ENCODE measurements at regions not wholly inside any gene's neighbourhood (a gene's known extent, or its start where the extent isn't known, plus 50 kb on each side); places are given as distances from the start of the nearest gene placed in this dataset.

- no peaks in the 10 kb centered on the region for H3K36me3 Mint-ChIP-seq (ENCODE audit: insufficient read depth)
- DNase-seq (no peak), ATAC-seq (no peak)
- H3K9me3 Mint-ChIP-seq: peaks cover 3% of the 10 kb centered on the region
- H3K27me3 Mint-ChIP-seq (ENCODE audit: low read depth): no peaks in the 10 kb centered on the region
- H3K4me3 Mint-ChIP-seq: no peak overlapping the region
- H3K4me1 Mint-ChIP-seq (ENCODE audit: low read depth): no peaks in the 10 kb centered on the region
These were observed 1848.9 kb downstream of the EFNA5 start for GRCh38 chr5:105821800-105822199.

- H3K4me1 Mint-ChIP-seq (ENCODE audit: low read depth): no peaks in the 10 kb centered on the region
- H3K36me3 Mint-ChIP-seq (ENCODE audit: insufficient read depth): no peaks in the 10 kb centered on the region
- ATAC-seq (no peak), DNase-seq (no peak)
- no peaks in the 10 kb centered on the region for H3K27me3 Mint-ChIP-seq (ENCODE audit: low read depth)
- H3K4me3 Mint-ChIP-seq: no peak overlapping the region
- H3K9me3 Mint-ChIP-seq: peaks cover 8% of the 10 kb centered on the region
These were observed 1852.8 kb downstream of the EFNA5 start for GRCh38 chr5:105817914-105818313.

DNA sequence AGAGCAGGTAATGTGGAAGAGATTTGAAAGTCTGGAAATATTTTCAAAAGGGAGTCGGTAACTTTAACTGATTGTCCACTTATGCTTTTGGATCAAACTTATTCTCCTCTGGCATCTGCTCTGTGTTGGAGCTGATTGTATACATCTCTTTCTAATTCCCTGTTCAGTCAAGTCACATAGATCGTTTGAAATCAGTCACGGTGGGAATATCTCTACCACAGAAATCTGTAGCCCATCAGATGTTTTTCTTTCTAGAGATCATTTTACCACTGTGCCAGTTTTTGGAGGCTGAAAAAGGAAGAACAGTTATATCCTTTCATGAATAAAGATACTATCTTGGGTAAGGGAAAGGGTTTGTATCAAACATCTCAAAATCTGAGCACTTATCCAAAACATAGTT, 1853.3 kb downstream of the EFNA5 start:
- H3K36me3 Mint-ChIP-seq (ENCODE audit: insufficient read depth): no peaks in the 10 kb centered on the region
- ATAC-seq: no peak
- DNase-seq: no peak
- H3K9me3 Mint-ChIP-seq: peaks cover 8% of the 10 kb centered on the region
- no peaks in the 10 kb centered on the region for H3K27me3 Mint-ChIP-seq (ENCODE audit: low read depth)
- no peak overlapping the region for H3K4me3 Mint-ChIP-seq
- no peaks in the 10 kb centered on the region for H3K4me1 Mint-ChIP-seq (ENCODE audit: low read depth)

GRCh38 chr5:105816961-105817360, 1853.8 kb downstream of the EFNA5 start:
- no peaks in the 10 kb centered on the region for H3K4me1 Mint-ChIP-seq (ENCODE audit: low read depth)
- DNase-seq: no peak
- no peak overlapping the region for H3K4me3 Mint-ChIP-seq
- H3K27me3 Mint-ChIP-seq (ENCODE audit: low read depth): no peaks in the 10 kb centered on the region
- no peaks in the 10 kb centered on the region for H3K36me3 Mint-ChIP-seq (ENCODE audit: insufficient read depth)
- ATAC-seq: no peak
- peaks cover 8% of the 10 kb centered on the region for H3K9me3 Mint-ChIP-seq

- no peaks in the 10 kb centered on the region for H3K4me1 Mint-ChIP-seq (ENCODE audit: low read depth)
- no peaks in the 10 kb centered on the region for H3K27me3 Mint-ChIP-seq (ENCODE audit: low read depth)
- no peak for DNase-seq
- no peak for ATAC-seq
- no peaks in the 10 kb centered on the region for H3K36me3 Mint-ChIP-seq (ENCODE audit: insufficient read depth)
- H3K4me3 Mint-ChIP-seq: no peak overlapping the region
- H3K9me3 Mint-ChIP-seq: peaks cover 5% of the 10 kb centered on the region
These were observed 1858.4 kb downstream of the EFNA5 start for GRCh38 chr5:105812304-105812703.

GRCh38 chr5:105807951-105808350, 1862.8 kb downstream of the EFNA5 start:
- Mint-ChIP-seq H3K4me3 (no peak overlapping the region), H3K9me3 (peaks cover 12% of the 10 kb centered on the region), H3K36me3 (ENCODE audit: insufficient read depth) (no peaks in the 10 kb centered on the region), H3K27me3 (ENCODE audit: low read depth) (no peaks in the 10 kb centered on the region), H3K4me1 (ENCODE audit: low read depth) (no peaks in the 10 kb centered on the region)
- DNase-seq: no peak
- ATAC-seq: no peak

DNA sequence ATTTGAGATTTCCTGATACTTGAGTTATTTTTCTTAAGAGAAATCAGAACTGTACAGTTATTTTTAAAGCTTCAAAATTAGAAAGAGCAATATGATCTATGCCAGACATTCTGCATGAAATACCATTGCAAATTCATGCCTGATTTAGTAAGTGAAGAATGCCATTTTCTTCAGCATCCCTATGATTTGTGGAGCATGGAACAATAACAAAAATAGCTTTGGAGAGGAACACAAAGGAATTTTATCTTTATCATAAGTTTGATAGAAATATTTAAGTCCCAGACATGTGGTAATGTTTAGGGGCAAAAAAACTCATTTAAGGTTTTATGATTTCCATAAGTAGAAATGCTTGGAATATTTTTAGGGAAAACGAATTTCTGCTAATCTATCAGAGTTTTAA, 1863.4 kb downstream of the EFNA5 start:
- no peaks in the 10 kb centered on the region for H3K27me3 Mint-ChIP-seq (ENCODE audit: low read depth)
- DNase-seq (no peak), ATAC-seq (no peak)
- no peaks in the 10 kb centered on the region for H3K36me3 Mint-ChIP-seq (ENCODE audit: insufficient read depth)
- peaks cover 12% of the 10 kb centered on the region for H3K9me3 Mint-ChIP-seq
- H3K4me3 Mint-ChIP-seq: no peak overlapping the region
- H3K4me1 Mint-ChIP-seq (ENCODE audit: low read depth): no peaks in the 10 kb centered on the region

DNA sequence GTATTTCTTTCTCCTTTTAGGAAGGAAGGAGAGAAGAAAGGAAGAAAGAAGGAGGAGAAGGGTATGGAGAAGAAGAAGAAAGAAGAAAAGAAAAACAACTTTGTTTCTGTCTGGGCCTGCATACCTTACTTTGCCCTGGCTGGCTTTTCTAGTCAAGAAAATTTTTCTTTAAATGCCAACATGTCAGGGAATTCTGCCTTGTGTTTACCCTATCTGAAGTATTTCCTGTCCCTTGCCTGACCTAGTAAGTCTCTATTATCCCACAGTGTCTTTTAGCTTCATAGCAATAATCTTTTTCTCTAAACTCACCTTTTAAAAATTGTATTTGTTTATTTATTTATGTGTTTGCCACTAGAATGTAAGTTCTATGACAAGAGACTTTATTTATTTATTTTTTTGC, 1864.1 kb downstream of the EFNA5 start:
- H3K27me3 Mint-ChIP-seq (ENCODE audit: low read depth): no peaks in the 10 kb centered on the region
- no peak for ATAC-seq
- H3K9me3 Mint-ChIP-seq: peaks cover 17% of the 10 kb centered on the region
- no peak for DNase-seq
- H3K36me3 Mint-ChIP-seq (ENCODE audit: insufficient read depth): no peaks in the 10 kb centered on the region
- H3K4me3 Mint-ChIP-seq: no peak overlapping the region
- no peaks in the 10 kb centered on the region for H3K4me1 Mint-ChIP-seq (ENCODE audit: low read depth)

- DNase-seq: no peak
- H3K36me3 Mint-ChIP-seq (ENCODE audit: insufficient read depth): no peaks in the 10 kb centered on the region
These were observed 1867.3 kb downstream of the EFNA5 start for GRCh38 chr5:105803431-105803830.

GRCh38 chr5:105794578-105794977, 1876.2 kb downstream of the EFNA5 start:
- no peak overlapping the region for H3K4me3 Mint-ChIP-seq

More at GRCh38 chr5:105803431-105803830, 1867.3 kb downstream of the EFNA5 start:
- H3K9me3 Mint-ChIP-seq: peaks cover 22% of the 10 kb centered on the region
- no peak overlapping the region for H3K4me3 Mint-ChIP-seq
- no peaks in the 10 kb centered on the region for H3K4me1 Mint-ChIP-seq (ENCODE audit: low read depth)
- no peak for ATAC-seq
- H3K27me3 Mint-ChIP-seq (ENCODE audit: low read depth): no peaks in the 10 kb centered on the region

GRCh38 chr5:105789246-105789645, 1881.5 kb downstream of the EFNA5 start:
- Mint-ChIP-seq H3K4me3 (no peak overlapping the region), H3K27me3 (ENCODE audit: low read depth) (no peaks in the 10 kb centered on the region), H3K9me3 (peaks cover 10% of the 10 kb centered on the region), H3K4me1 (ENCODE audit: low read depth) (no peaks in the 10 kb centered on the region), H3K36me3 (ENCODE audit: insufficient read depth) (no peaks in the 10 kb centered on the region)
- DNase-seq (no peak), ATAC-seq (no peak)

More at GRCh38 chr5:105794578-105794977, 1876.2 kb downstream of the EFNA5 start:
- no peaks in the 10 kb centered on the region for H3K4me1 Mint-ChIP-seq (ENCODE audit: low read depth)
- peaks cover 8% of the 10 kb centered on the region for H3K9me3 Mint-ChIP-seq
- no peaks in the 10 kb centered on the region for H3K36me3 Mint-ChIP-seq (ENCODE audit: insufficient read depth)
- DNase-seq (no peak), ATAC-seq (no peak)
- H3K27me3 Mint-ChIP-seq (ENCODE audit: low read depth): no peaks in the 10 kb centered on the region

GRCh38 chr5:105783811-105784210, 1886.9 kb downstream of the EFNA5 start:
- Mint-ChIP-seq H3K4me3 (no peak overlapping the region), H3K9me3 (peaks cover 8% of the 10 kb centered on the region), H3K4me1 (ENCODE audit: low read depth) (no peaks in the 10 kb centered on the region), H3K36me3 (ENCODE audit: insufficient read depth) (no peaks in the 10 kb centered on the region), H3K27me3 (ENCODE audit: low read depth) (no peaks in the 10 kb centered on the region)
- ATAC-seq: no peak
- no peak for DNase-seq

- Mint-ChIP-seq H3K27me3 (ENCODE audit: low read depth) (no peaks in the 10 kb centered on the region), H3K36me3 (ENCODE audit: insufficient read depth) (no peaks in the 10 kb centered on the region), H3K4me3 (no peak overlapping the region), H3K9me3 (peaks cover 8% of the 10 kb centered on the region), H3K4me1 (ENCODE audit: low read depth) (no peaks in the 10 kb centered on the region)
- DNase-seq: no peak
- no peak for ATAC-seq
These were observed 1888.2 kb downstream of the EFNA5 start for GRCh38 chr5:105782501-105782900.

DNA sequence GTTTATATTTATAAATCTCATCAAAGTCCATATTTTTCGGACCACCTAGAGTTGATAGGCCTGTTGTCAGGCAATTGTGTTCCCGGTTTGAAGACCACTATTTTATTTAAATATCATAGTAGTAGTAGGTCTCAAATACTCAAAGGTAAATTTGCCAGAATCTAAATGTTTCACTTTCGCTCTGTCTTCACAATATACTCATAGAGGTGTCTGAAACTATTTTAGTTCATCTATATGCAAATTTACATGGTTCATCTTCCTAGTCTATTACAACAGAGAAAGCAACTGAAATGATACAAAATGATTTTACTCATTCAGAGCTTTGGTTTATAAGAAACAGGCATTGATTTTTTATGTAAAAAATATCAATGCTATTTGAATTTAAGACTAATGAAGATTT, 1897.5 kb downstream of the EFNA5 start:
- Mint-ChIP-seq H3K9me3 (peaks cover 6% of the 10 kb centered on the region), H3K4me1 (ENCODE audit: low read depth) (no peaks in the 10 kb centered on the region), H3K36me3 (ENCODE audit: insufficient read depth) (no peaks in the 10 kb centered on the region), H3K4me3 (no peak overlapping the region), H3K27me3 (ENCODE audit: low read depth) (no peaks in the 10 kb centered on the region)
- DNase-seq (no peak), ATAC-seq (no peak)

DNA sequence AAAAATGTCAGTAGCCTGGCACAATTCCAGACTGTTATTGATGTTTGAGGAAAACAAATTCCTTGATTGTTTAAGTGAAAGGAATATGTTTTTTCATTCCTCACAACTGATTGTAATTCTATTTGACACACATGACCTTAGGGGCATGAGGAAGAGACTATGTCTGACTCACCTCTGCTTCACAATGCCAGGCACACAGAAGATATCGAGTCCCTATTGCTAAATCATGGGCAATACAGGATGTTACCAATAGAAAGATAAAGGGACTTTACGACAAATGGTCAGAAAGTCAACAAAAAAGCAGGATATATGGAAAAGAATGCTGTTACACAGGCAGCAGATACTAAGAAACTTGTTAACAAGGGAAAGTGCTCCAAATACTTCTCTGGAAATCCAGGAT, 1903.5 kb downstream of the EFNA5 start:
- Mint-ChIP-seq H3K4me3 (no peak overlapping the region), H3K27me3 (ENCODE audit: low read depth) (no peaks in the 10 kb centered on the region), H3K9me3 (peaks cover 27% of the 10 kb centered on the region), H3K4me1 (ENCODE audit: low read depth) (no peaks in the 10 kb centered on the region), H3K36me3 (ENCODE audit: insufficient read depth) (no peaks in the 10 kb centered on the region)
- ATAC-seq (no peak), DNase-seq (no peak)

DNA sequence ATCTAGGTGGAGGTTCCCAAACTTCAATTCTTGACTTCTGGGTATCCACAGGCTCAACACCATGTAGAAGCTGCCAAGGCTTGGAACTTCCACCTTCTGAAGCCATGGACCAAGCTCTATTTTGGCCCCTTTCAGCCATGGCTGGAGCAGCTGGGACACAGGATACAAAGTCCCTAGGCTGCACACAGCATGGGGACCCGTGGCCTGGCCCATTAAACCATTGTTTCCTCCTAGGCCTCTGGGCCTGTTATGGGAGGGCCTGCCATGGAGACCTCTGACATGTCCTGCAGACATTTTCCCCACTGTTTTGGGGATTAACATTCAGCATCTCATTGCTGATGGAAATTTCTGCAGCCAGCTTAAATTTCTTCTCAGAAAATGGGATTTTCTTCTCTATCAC, 1908.0 kb downstream of the EFNA5 start:
- Mint-ChIP-seq H3K4me3 (no peak overlapping the region), H3K9me3 (peaks cover 37% of the 10 kb centered on the region), H3K27me3 (ENCODE audit: low read depth) (no peaks in the 10 kb centered on the region), H3K4me1 (ENCODE audit: low read depth) (no peaks in the 10 kb centered on the region), H3K36me3 (ENCODE audit: insufficient read depth) (no peaks in the 10 kb centered on the region)
- ATAC-seq: no peak
- no peak for DNase-seq
